ENCODE measurements at regions not wholly inside any gene's neighbourhood (a gene's known extent, or its start where the extent isn't known, plus 50 kb on each side); places are given as distances from the start of the nearest gene placed in this dataset.
"Not testable (repeated sequence)": the region's sequence is repeated elsewhere in the genome, so short reads cannot be mapped to it uniquely, and the experiment has no call there.

DNA sequence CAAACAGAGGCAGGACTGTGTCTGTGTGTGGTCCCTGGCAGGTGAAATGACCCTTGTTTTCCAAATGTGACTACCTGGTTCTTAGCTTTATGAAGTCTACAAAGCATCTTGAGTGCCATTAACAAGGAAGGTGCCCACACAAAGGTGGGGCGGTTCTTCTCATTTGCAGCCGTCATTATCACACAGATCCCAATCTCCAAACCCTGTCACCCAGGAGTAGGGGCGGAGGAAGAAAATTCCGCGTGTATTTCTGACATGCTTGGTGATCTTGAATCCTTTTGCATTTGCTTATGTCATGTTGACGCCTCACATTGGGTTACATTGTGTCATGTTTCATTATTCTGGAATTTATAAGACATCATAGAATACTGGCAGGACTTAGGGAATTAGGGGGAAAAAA lies 277.3 kb downstream of the VRK1 start:
- no peak for DNase-seq (ENCODE audit: low read depth)

DNA sequence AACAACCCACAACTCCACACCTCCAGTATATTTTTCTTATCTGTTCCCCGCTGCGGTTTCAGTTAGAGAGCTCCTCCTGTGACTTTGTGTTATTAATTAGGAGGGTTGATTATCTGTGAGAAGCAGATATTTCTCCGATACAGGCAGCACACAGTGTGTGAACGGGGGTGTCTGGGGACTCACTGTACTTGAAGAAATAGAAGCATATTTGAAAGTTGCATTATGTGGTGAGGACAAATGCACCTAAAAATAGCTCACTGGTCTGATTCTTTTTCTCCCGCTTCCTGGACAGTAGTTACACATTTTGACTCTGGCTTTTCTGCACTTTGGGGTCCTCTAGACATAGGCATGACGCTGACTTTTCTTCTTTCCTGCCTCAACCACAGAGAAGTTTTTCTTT lies 277.7 kb downstream of the VRK1 start:
- no peak for DNase-seq (ENCODE audit: low read depth)

- DNase-seq (ENCODE audit: low read depth): peak; percentile 61
Observed at GRCh38 chr14:97077253-97077653, 280.1 kb downstream of the VRK1 start.

- DNase-seq (ENCODE audit: low read depth): no peak
Observed at GRCh38 chr14:97077687-97078086, 280.5 kb downstream of the VRK1 start.

DNA sequence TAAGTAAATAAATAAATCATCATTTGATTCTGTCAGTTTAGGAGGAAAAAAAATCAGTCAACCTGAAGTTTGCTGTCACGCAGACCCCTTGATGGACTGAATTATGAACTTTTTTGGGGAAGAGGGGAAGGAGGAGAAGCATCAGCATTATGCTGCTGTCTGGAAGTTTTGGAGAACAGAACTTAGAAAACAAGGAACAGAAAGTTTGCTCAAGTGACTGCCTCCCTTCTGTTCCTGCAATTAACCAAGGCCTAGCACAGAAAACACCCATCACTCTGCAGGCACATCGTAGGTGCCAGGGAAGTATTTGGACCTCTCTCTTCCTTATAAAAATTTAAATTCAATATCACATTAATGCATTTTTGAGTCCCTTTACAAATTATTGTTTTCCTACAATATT lies 283.8 kb downstream of the VRK1 start:
- DNase-seq (ENCODE audit: low read depth): no peak

- no peak for DNase-seq (ENCODE audit: low read depth)
Observed at GRCh38 chr14:97095269-97095668, 298.1 kb downstream of the VRK1 start.

- no peak for DNase-seq (ENCODE audit: low read depth)
Observed at GRCh38 chr14:97097296-97097695, 300.1 kb downstream of the VRK1 start.

- no peak for DNase-seq (ENCODE audit: low read depth)
Observed at GRCh38 chr14:97100306-97100705, 303.1 kb downstream of the VRK1 start.

GRCh38 chr14:97101561-97101960 lies 304.4 kb downstream of the VRK1 start:
- no peak for DNase-seq (ENCODE audit: low read depth)

GRCh38 chr14:97104029-97104428 lies 306.8 kb downstream of the VRK1 start:
- no peak for DNase-seq (ENCODE audit: low read depth)

GRCh38 chr14:97106166-97106565 lies 309.0 kb downstream of the VRK1 start:
- no peak for DNase-seq (ENCODE audit: low read depth)

DNA sequence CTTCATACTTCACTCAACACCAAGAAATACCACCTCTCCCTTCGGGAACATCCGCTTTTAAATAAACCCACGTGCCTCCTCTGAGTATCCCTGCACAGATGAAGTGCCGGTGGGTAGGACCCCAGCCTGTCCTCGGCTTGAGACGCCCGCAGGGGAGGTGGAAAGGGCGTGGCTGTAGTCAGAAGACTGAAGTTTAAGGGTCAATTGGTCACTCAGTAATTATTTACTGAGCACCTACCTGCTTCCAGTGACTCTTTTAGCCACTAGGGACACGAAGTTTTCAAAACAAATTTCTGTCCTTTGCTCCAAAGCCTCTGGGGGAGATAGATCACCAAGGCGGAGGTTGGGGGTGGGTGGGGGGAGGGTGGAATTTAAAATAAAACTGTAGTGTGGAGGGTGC lies 309.4 kb downstream of the VRK1 start:
- no peak for DNase-seq (ENCODE audit: low read depth)

DNA sequence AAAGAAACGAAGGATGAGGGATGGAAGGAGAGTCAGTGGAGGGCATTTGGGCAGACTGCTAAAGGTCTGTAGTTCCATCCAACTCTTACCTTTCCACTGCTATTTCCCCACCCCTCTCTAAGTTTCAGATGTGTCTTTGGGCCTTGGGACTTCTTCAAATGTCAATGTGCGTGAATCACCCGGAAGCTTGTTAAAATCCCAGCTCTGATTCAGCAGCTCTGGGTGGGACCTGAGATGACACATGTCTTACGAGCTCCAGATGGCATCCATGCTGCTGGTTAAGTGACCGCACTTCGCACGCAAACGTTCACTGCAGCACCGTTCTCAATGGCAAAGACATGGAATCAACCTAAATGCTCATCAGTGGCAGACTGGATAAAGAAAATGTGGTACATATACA lies 309.9 kb downstream of the VRK1 start:
- DNase-seq (ENCODE audit: low read depth): peak; percentile 16

DNA sequence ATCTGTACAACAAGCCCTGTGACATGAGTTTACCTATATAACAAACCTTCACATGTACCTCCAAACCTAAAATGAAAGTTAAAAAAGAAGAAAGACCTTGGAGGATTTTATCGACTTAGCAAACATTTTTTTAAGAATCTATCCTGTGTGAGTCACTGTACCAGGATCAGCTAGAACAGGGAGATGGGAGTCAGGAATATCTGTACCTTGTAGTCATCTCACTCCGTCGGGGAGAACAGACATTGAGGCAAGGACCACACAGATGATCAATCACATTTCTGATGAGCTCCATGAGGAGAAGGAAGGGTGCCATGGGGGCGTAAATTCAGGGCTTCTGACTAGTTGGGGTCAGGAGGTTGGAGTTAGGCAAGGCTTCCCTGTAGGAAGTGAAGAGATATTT lies 310.6 kb downstream of the VRK1 start:
- no peak for DNase-seq (ENCODE audit: low read depth)

DNA sequence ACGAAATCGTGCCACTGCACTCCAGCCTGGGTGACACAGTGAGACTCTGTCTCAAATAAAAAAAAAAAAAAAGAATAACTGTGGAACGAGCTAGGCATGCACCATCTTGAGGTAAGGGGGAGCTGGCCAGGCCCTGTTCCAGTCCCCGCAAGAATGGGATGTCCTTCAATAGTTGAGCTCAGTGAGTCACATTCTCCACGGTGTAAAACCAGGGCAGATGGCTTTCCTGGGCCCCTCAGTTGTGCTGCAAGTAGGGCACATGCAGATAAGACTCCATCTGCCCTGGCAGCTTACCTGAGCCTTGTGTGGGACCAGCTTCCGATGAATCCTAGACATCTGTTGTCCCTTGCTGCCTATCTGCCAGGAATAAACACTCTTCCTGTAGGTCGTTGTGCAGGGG lies 312.1 kb downstream of the VRK1 start:
- DNase-seq (ENCODE audit: low read depth): no peak

GRCh38 chr14:97113339-97113738 lies 316.2 kb downstream of the VRK1 start:
- no peak for DNase-seq (ENCODE audit: low read depth)

DNA sequence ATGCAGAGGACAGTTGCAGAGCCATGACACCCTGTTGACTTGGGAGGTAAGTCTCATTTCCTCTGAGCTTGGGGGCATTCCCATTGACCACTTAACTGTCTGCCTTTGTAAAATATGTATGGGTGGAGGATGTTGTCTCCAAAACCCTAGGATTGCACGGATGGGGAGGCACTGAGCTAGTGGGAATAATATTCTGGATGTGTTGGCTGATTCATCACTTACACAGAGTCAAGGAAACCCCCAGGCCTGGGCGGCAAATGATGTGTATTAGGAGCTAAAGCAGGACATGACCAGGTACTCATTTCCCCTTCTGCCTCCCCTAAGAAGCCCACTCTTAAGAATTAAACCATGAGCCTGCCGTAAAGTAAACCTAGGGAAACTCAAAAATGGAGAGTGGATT lies 319.4 kb downstream of the VRK1 start:
- DNase-seq (ENCODE audit: low read depth): no peak

- DNase-seq (ENCODE audit: low read depth): no peak
Observed at GRCh38 chr14:97117693-97118092, 320.5 kb downstream of the VRK1 start.

DNA sequence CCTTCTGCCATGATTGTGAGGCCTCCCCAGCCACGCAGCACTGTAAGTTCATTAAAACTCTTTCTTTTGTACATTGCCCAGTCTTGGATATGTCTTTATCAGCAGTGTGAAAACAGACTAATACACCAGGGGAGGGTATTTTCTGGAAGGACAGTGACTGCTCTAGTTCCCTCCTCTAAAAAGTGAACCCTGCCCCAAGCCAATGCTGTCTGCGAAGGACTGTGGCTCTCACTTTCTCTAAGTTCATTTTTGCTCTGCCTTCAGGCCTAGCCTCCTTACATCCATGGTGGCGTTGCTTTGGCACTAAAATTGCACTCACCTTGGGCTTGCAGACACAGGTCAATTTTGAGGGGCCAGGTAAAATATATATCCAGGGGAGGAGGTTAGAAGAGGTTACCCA lies 323.0 kb downstream of the VRK1 start:
- no peak for DNase-seq (ENCODE audit: low read depth)

DNA sequence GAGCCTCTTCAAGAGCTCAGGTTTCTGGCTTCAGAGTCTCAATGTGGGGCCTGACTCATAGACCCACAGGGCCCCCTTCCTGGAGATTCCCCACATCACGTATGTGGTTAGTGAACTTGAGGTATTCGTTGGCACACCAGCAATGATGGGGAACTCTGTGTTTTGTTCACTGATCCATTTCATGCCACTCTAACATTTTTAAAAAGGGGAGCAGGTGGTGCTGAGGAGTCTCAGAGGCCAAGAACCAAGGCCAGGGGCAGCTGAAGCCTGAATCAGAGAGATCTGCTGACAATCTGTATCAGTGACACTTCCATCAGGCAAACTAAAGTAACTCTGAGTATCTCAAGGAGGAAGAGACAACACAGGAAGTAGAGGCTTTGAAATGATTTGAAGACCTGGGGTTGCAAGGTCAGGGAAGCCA lies 323.4 kb downstream of the VRK1 start:
- no peak for DNase-seq (ENCODE audit: low read depth)

DNA sequence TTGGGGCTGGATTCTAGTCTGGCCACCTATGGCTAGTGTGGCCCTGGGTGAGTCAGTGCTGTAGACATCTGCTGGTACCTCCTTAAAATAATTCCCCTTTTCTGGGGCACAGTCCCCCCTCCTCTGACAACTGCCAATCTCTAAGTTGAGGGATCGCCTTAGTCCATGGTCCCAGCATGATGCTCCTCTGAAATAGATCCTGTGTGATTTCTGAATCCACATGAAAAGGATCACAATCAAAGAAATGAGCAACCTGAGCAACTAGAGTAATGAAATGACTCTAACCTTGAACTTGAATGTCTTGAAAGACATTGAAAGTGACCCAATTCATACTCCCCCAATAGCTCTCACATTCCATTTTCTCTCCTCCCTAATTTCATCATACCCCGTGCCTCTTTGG lies 332.5 kb downstream of the VRK1 start:
- DNase-seq (ENCODE audit: low read depth): no peak

DNA sequence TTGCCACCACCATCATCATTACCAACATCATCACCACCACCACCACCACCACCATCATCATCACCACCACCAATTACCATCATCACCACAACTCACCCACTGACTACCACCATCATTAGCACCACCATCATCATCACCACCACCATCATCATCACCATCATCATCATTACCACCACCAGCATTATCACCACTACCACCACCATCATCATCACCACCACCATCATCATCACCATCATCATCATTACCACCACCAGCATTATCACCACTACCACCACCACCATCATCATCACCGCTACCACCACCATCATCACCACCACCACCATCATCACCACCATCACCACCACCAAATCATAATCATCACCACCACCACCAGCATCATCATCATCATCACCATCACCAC lies 338.7 kb downstream of the VRK1 start:
- DNase-seq (ENCODE audit: low read depth): not testable (repeated sequence)

- DNase-seq (ENCODE audit: low read depth): no peak
Observed at GRCh38 chr14:97137705-97138104, 340.5 kb downstream of the VRK1 start.

GRCh38 chr14:97138801-97139200 lies 341.6 kb downstream of the VRK1 start:
- no peak for DNase-seq (ENCODE audit: low read depth)

DNA sequence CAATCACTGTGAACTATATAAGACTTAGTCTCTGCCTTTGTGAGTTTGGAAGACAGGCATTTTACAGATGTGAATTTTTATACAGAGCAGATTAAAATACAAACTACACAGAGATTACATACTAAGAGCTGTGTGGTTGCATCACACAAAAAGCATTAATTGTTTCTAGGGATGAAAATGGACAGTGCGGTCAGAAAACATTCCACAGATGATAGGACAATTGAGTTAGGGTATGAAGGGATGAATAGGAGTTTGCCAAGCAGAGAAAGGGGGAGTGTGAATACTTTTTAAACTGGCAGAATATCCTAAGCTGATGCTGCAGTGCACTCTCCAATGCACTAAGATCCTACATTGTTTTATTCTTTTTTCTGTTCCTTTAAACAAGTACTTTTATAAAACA lies 345.8 kb downstream of the VRK1 start:
- DNase-seq (ENCODE audit: low read depth): no peak

Measured in GM04503 (cell line).